GM18861 (cell line): ENCODE measurements at regions not wholly inside any gene's neighbourhood (a gene's known extent, or its start where the extent isn't known, plus 50 kb on each side); places are given as distances from the start of the nearest gene placed in this dataset.
"Not testable (repeated sequence)": the region's sequence is repeated elsewhere in the genome, so short reads cannot be mapped to it uniquely, and the experiment has no call there.

Experiments used
- ATAC-seq: cut with Tn5 transposase; IDR thresholded peaks from one replicate; pipeline ENCODE4 v1.9.1; 2021; ENCODE audit not compliant: unreplicated experiment

DNA sequence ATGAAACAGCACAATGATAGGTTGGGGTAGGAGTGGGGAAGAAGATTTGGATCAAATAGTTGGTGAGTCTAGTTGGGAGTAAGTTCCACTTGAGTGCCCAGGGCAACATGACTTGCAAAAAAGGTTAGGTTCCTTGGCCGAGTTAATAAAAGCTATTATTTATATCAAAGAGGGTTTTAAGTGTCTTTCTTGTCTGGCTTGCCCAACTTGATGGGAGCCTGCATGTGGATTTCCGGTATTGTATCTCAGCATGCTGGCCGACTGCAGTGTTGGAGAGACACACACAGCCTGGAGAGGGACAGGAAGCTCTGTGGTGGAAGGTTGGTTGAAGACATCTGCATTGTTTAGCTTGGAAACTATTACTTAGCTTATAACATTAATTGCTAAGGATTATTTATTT, 449.5 kb upstream of the TBL1XR1 start:
- peak; percentile 90 for ATAC-seq

DNA sequence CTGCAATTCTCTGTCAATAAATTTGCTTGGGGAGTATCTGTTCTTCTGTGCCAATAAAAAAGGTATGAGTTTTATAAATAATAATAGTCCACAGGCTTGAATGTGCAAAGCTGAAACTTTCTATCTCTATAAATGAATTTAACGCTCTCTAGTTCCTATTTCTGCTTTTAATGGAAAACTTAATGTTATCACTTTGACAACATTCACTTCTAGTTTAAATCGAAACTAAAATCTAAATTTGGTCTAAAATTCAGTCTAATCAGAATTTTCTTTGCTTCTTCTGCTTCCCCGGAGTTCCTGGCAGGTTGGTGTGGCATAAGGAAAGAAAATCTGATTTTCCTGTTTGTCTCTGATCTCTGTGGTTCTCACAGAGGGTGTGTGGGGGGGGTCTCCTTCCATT, 450.1 kb upstream of the TBL1XR1 start:
- no peak for ATAC-seq

DNA sequence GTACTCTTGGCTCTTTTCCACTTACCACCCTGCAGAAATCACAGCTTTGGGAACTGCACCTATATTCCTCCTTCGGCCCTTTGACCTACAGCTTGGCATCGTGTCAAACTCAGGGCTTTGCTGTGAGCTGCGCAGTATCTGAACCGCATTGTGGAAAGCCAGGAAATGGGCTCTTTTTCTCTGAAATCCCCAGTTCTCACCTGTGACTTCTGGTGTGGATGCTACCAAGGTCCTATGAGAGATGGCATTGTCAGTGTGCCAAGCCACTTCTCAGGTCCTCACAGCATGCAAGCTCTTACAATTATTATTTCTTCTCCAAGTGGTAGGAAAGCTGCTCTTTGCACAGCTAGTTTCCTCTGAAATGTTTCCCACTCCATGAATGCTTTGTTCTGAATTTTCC, 450.6 kb upstream of the TBL1XR1 start:
- ATAC-seq: no peak

DNA sequence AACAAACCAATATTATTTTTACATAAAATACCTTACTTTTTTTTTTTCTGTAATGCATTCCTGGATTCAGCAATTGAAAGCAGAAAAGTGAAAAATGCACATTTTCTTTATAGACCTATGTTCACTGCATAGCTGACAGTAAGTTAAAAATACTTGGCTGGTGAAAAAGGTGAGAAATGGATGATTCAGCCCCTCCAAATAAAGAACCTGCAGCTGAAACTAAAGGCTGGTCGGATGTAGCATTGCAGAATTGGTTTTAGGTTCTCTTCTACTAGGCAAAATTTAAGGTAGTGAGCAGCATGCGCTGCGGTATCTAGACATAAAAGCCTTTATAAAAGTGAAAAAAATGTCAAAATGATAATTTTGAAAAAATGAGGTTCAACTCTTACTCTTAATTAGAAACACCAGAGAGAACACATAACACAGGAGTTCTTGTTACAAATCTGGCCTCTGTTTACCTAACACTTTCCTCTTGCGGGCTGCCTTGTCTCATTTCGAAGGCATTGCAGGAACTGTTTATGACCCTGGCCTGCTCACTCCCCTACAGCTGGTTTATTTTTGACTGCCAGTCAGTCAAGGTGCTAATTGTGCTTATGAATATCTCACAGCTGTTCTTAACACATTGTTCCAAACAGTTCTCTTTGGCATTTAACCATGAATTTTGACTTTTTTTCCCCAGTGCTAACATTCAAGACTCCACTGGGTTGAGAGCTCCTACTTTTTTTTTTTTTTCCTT, 455.4 kb upstream of the TBL1XR1 start:
- no peak for ATAC-seq

DNA sequence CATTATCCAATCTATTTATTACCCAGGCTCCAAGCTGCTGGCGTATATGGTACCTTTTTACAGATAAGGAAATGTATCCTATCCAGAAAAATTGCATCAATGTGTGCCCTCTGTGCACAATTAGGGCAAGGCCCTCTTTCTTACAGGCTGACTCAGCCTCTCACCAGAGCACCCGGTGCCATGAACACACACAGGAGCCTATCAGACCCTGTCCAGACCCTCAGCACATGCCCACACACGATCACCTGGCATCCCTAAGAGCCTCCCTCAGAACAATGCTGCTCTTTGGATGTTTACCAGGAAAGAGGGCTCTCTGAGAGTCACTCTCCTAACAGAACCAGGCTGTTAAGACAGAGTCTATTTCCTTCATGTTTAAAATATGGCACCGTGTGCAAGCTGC, 460.0 kb upstream of the TBL1XR1 start:
- no peak for ATAC-seq

GRCh38 chr3:177658354-177658753, 461.1 kb upstream of the TBL1XR1 start:
- ATAC-seq: no peak

GRCh38 chr3:177664380-177665103, 467.3 kb upstream of the TBL1XR1 start:
- ATAC-seq: not testable (repeated sequence)

DNA sequence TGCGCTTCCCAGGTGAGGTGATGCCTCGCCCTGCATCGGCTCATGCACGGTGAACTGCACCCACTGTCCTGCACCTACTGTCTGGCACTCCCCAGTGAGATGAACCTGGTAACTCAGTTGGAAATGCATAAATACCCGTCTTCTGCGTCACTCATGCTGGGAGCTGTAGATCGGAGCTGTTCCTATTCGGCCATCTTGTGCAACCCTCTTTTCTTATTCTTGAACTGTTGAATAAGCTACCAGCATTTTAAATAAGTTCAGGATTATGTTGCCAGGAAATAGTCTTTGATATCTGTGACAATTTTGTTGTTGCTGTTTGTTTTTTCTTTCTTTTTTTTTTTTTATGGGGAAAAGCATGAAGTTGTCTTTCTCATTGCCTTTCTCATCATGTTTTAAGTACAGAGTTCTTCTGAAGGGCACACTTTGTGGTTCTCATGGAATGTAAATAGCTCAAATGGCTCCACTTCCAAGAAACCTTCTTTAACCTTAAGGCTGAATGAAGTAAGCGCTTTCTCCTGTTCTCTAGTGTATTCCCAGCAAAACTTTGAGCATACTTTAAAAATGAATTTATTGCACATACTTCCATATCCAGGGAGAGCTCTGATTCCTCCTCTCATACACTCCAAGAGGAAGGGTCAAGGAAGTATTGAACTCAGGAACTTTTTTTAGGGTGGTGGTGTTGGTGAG, 468.0 kb upstream of the TBL1XR1 start:
- no peak for ATAC-seq

GRCh38 chr3:177672252-177672911, 475.1 kb upstream of the TBL1XR1 start:
- no peak for ATAC-seq

DNA sequence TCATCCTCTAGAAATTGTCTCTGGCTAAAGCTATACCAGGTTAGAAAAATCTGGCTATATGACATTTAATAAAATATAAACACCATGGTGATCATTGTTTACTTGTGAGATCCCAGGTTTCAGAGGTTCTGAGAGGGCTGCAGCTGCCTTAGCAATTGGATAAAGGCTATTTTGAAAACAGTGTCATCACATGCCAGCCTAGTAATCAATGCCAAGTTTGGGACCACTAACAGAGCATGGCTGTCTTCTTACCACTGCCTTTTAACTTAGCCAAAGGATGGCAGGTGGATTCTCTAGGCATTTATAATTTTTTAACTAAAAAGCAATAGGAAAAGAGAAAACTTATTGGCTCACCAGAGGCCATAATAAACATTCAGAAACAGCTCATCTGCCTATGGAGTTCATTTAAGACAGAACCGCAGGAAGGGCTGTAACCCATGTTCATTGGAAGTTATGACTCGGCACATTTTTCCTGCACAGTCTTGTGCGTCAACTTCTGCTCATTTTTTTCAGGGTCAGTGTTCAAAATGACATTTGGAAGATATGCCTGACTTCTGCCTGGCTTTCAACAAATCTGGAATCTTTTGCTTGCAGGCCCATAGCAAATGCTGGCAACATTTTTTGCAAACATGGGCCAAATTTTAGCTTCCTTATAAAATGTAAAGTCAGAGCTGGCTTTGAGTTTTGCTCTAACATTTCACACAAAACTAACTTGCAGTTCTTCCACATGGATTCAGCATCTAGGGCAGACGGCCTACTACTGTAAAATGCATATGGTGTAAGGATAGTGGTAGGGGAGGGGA, 476.0 kb upstream of the TBL1XR1 start:
- ATAC-seq: no peak

GRCh38 chr3:177674186-177674585, 476.9 kb upstream of the TBL1XR1 start:
- no peak for ATAC-seq

GRCh38 chr3:177676148-177676547, 478.9 kb upstream of the TBL1XR1 start:
- ATAC-seq: no peak

DNA sequence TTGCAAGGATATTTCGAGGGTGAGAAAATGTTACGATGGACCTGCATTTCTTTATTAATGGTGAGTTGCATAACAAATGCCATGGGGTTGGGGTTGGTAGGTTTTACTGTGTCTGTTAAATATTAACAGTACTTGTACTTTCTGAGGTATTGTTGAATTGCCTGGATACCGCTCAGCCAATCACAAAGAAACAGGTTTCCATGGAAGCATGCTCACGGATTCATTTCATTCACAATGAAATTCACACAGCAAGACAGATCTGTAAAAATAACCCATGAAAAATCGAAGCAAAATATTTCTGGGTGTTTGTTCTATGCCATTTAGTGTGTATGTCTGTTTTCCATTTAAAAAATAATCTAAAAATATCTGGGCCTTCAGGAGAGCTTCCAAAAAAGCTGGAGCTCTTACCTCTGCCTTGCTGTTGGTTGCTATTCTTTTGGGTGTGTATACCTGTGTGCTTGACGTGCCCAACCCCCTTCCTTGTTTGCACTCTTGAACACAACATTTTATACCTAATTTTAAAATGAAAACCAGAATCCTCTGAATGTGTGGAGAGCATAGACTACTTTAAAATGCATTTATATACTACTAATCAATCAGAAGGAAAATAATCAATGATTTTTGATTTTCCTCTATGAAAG, 479.8 kb upstream of the TBL1XR1 start:
- ATAC-seq: no peak

DNA sequence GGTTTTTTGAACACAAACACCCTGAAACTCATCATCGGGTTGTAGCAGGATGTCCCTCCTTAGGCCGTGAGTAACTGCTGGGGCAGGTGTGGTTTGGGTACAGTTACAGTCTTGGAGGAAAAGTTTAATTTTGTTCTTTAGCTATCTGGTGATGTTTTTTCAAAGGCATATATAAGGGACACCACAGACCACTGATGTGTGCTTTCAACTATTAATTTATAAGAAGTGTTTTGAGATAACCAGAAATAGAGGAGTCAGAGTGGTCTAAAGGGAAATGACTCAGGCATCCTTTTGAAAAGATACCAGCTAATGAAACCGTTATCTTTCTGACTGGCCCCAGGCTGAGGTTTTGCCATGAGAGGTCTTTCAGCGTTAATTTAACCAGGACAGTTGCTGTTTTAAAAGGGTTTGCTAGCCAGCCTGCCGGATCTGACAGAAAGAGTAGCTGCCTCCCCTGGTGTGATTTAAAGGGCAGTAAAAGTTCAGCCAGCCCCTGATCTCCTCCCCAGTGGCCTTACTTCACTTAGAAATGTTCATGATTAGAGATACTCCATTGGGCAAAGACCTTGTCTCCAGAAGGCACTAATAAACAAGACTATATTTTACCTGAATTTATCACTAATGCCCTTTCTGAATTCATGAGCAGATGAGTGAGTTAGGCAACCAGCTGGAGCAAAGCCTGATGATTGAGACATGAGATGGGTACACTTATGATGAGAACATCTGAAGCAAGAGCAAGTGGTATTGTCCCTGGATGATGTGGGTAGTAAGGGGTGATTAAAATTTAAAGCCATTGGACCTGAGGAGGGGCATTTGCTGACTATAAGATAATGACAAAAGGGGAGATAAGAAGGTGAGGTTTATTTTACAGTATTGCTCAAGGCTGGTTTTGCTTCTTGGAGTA, 482.5 kb upstream of the TBL1XR1 start:
- peak; percentile 78 for ATAC-seq

DNA sequence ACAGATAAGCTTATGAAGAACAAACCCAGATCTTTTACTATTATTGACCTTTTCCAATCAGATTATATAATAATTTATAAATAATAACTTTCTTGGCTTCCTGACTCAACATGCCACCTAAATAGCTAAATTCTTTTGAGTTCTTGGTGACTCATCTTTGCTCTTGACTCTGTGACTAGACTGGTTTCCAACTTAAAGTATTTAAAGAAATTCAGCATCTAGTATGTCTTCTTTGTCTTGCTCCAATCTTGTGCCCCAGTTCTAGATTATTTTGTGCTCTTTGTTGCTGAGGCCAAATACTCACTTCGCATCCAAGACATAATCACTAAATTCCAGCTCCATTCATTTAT, 483.2 kb upstream of the TBL1XR1 start:
- ATAC-seq: no peak

GRCh38 chr3:177681156-177681555, 483.9 kb upstream of the TBL1XR1 start:
- no peak for ATAC-seq

- no peak for ATAC-seq
These were observed 484.6 kb upstream of the TBL1XR1 start for GRCh38 chr3:177681852-177682251.

DNA sequence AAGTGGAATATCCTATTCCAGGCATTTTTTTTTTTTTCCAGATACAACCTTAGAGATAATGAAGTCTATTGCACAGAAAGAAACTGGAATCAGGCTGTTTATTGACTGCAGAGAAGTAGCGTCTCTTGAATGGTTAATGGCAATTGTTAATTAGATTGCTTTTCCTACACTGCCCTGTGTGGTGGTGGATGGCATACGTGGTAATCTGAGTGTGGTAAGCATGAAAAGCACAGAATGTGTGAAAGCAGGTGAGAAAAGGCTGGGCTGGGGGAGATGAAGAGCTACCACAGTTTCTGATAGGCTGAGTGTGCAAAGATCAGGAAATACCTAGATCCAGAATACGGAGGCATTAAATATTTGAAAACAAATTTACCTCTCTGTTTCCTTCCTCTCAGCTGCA, 486.3 kb upstream of the TBL1XR1 start:
- ATAC-seq: no peak

DNA sequence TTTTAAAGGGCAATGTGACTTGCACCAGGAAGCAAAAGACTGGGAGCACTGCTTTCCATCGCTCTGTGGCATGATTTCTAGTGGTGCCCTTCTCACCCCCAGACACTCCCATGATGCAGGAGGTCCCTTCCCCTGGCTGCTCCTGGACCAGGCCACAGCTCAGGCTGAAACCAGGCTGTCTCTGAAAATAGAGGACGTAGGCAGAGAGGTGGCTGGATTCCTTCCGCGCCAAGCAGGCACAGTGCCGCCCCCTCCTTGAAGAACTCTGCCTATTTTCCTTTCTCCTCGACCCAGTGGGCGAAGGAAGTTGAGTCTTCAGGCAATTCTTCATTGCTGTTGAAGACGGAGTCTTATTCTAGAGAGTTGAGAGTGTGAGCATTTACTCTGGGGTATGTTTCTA, 489.4 kb upstream of the TBL1XR1 start:
- ATAC-seq: no peak
